ENCODE measurements at regions not wholly inside any gene's neighbourhood (a gene's known extent, or its start where the extent isn't known, plus 50 kb on each side); places are given as distances from the start of the nearest gene placed in this dataset.

DNA sequence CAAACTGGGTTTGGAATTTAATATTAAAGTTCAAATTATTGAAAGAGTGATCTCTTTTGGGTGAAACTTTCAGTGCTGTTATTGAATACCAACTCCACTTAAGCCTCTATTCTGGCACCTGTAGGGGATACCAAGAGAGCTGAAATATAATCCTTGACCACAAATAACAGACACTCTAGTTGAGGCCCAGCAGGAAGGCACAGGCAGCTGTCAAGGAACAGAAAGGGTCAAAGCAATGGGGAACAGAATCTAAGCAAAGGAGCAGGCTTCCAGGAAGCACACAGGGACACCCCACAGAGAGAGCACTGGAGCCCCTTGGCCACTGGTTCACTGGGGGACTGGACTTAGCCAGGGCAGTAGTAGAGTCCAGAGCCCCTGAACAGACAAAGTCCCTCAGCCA lies 120.9 kb upstream of the SFSWAP start:
- Histone ChIP-seq H3K4me1 (ENCODE audit: control insufficient read depth, extremely low read depth, insufficient read depth, low read length) (no peaks in the 10 kb centered on the region), H3K4me3 (ENCODE audit: control insufficient read depth in 2 of 3, extremely low read depth in 1 of 3, insufficient read depth in 2 of 3, low read depth in 1 of 3, low read length in 3 of 3) (no peak overlapping the region), H3K36me3 (ENCODE audit: control insufficient read depth in 2 of 2, extremely low read depth in 1 of 2, insufficient read depth in 2 of 2, low read length in 2 of 2) (no peaks in the 10 kb centered on the region), H3K9me3 (ENCODE audit: control insufficient read depth, low read depth, low read length) (peaks cover 2% of the 10 kb centered on the region), H3K79me2 (ENCODE audit: control insufficient read depth, insufficient read depth, low read length) (no peaks in the 10 kb centered on the region), H3K27me3 (ENCODE audit: control insufficient read depth, extremely low read depth, insufficient read depth, low read length) (no peaks in the 10 kb centered on the region), H3K9ac (ENCODE audit: control insufficient read depth, extremely low read depth, insufficient read depth, low read length) (no peak overlapping the region), H4K20me1 (ENCODE audit: control insufficient read depth, extremely low read depth, insufficient read depth, low read length) (no peaks in the 10 kb centered on the region), H2AFZ (ENCODE audit: control insufficient read depth, low read length) (no peak overlapping the region), H3K9me1 (ENCODE audit: control insufficient read depth, extremely low read depth, insufficient read depth, low read length) (no peaks in the 10 kb centered on the region), H3K27ac (ENCODE audit: control insufficient read depth, insufficient read depth, low read length) (no peak overlapping the region), H3K4me2 (ENCODE audit: control insufficient read depth, extremely low read depth, insufficient read depth, low read depth, low read length) (no peak overlapping the region)
- DNase-seq (ENCODE audit: low read depth, low spot score) (no peak), FAIRE-seq (no peak)
- dilution Hi-C loops (cut with MboI; ENCODE audit: extremely low pct_ligation_motif_present, low sequenced_read_pairs): no loop called here
- no peak for TF ChIP-seq EZH2 (IDR thresholded peaks at IDR 0.05; ENCODE audit: low read length)
- no peak for TF ChIP-seq CTCF (optimal IDR thresholded peaks at IDR 0.05 in 1 of 3, IDR thresholded peaks at IDR 0.05 in 1 of 3, conservative IDR thresholded peaks at IDR 0.05 in 1 of 3; ENCODE audit: extremely low read depth in 1 of 3, insufficient read depth in 2 of 3, low read length in 3 of 3)

GRCh38 chr12:131591136-131591535 lies 119.8 kb upstream of the SFSWAP start:
- H3K9ac ChIP-seq (ENCODE audit: control insufficient read depth, extremely low read depth, insufficient read depth, low read length): no peak overlapping the region
- no peak overlapping the region for H3K4me2 ChIP-seq (ENCODE audit: control insufficient read depth, extremely low read depth, insufficient read depth, low read depth, low read length)
- no peaks in the 10 kb centered on the region for H4K20me1 ChIP-seq (ENCODE audit: control insufficient read depth, extremely low read depth, insufficient read depth, low read length)
- no peak overlapping the region for H3K4me3 ChIP-seq (ENCODE audit: control insufficient read depth in 2 of 3, extremely low read depth in 1 of 3, insufficient read depth in 2 of 3, low read depth in 1 of 3, low read length in 3 of 3)
- no peak overlapping the region for H3K27ac ChIP-seq (ENCODE audit: control insufficient read depth, insufficient read depth, low read length)
- FAIRE-seq (no peak), DNase-seq (ENCODE audit: low read depth, low spot score) (no peak)
- H3K4me1 ChIP-seq (ENCODE audit: control insufficient read depth, extremely low read depth, insufficient read depth, low read length): no peaks in the 10 kb centered on the region
- H2AFZ ChIP-seq (ENCODE audit: control insufficient read depth, low read length): no peak overlapping the region
- H3K9me1 ChIP-seq (ENCODE audit: control insufficient read depth, extremely low read depth, insufficient read depth, low read length): no peaks in the 10 kb centered on the region
- no peaks in the 10 kb centered on the region for H3K79me2 ChIP-seq (ENCODE audit: control insufficient read depth, insufficient read depth, low read length)
- peaks cover 2% of the 10 kb centered on the region for H3K9me3 ChIP-seq (ENCODE audit: control insufficient read depth, low read depth, low read length)
- no peaks in the 10 kb centered on the region for H3K36me3 ChIP-seq (ENCODE audit: control insufficient read depth in 2 of 2, extremely low read depth in 1 of 2, insufficient read depth in 2 of 2, low read length in 2 of 2)
- TF ChIP-seq CTCF (optimal IDR thresholded peaks at IDR 0.05 in 1 of 3, IDR thresholded peaks at IDR 0.05 in 1 of 3, conservative IDR thresholded peaks at IDR 0.05 in 1 of 3; ENCODE audit: extremely low read depth in 1 of 3, insufficient read depth in 2 of 3, low read length in 3 of 3) (no peak), EZH2 (IDR thresholded peaks at IDR 0.05; ENCODE audit: low read length) (no peak)
- dilution Hi-C loops (cut with MboI; ENCODE audit: extremely low pct_ligation_motif_present, low sequenced_read_pairs): no loop called here
- no peaks in the 10 kb centered on the region for H3K27me3 ChIP-seq (ENCODE audit: control insufficient read depth, extremely low read depth, insufficient read depth, low read length)

Data from keratinocyte (primary cell).